OCI-LY1 (cell line): ENCODE measurements at regions not wholly inside any gene's neighbourhood (a gene's known extent, or its start where the extent isn't known, plus 50 kb on each side); places are given as distances from the start of the nearest gene placed in this dataset.

Source experiments
- EZH2 ChIP-seq: fragments of 200-600 bp; sonication (generic), shearing (Covaris generic); IDR thresholded peaks from 2 replicates; pipeline ENCODE4 v1.8.0; 2017; ENCODE audit warnings: borderline replicate concordance, mixed run types, mild to moderate bottlenecking, antibody characterized with exemption, low read length, moderate library complexity, mixed read lengths
- TF ChIP-seq, protein P1 (sequence below): fragments of 200-600 bp; sonication (generic), shearing (Covaris generic); IDR thresholded peaks from 2 replicates; pipeline ENCODE4 v1.5.1; 2017; ENCODE audit warnings: mild to moderate bottlenecking, antibody characterized with exemption, low read length, moderate library complexity, mixed read lengths

- TF ChIP-seq, protein P1, sequence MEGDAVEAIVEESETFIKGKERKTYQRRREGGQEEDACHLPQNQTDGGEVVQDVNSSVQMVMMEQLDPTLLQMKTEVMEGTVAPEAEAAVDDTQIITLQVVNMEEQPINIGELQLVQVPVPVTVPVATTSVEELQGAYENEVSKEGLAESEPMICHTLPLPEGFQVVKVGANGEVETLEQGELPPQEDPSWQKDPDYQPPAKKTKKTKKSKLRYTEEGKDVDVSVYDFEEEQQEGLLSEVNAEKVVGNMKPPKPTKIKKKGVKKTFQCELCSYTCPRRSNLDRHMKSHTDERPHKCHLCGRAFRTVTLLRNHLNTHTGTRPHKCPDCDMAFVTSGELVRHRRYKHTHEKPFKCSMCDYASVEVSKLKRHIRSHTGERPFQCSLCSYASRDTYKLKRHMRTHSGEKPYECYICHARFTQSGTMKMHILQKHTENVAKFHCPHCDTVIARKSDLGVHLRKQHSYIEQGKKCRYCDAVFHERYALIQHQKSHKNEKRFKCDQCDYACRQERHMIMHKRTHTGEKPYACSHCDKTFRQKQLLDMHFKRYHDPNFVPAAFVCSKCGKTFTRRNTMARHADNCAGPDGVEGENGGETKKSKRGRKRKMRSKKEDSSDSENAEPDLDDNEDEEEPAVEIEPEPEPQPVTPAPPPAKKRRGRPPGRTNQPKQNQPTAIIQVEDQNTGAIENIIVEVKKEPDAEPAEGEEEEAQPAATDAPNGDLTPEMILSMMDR, result no peak
- no peak for TF ChIP-seq EZH2
Measured at GRCh38 chr16:66287926-66288325, 78.6 kb upstream of the CDH5 start.
